Colonic mucosa (tissue), 4 donors: ENCODE measurements at regions not wholly inside any gene's neighbourhood (a gene's known extent, or its start where the extent isn't known, plus 50 kb on each side); places are given as distances from the start of the nearest gene placed in this dataset.
"Not testable (repeated sequence)": the region's sequence is repeated elsewhere in the genome, so short reads cannot be mapped to it uniquely, and the experiment has no call there.

ENCODE experiments used
- DNase-seq: peaks from one replicate; pipeline ENCODE4 v3.0.0-alpha.2; 2020
- H3K27ac ChIP-seq: fragments of 200-600 bp; one replicate; pipeline ENCODE4 v1.8.0; 2021
- H3K27me3 ChIP-seq: fragments of 200-600 bp; one replicate; pipeline ENCODE4 v1.8.0; 2021
- H3K36me3 ChIP-seq: fragments of 200-600 bp; one replicate; pipeline ENCODE4 v1.8.0; 2021
- H3K4me1 ChIP-seq: fragments of 200-600 bp; one replicate; pipeline ENCODE4 v1.8.0; 2021; ENCODE audit warnings: mild to moderate bottlenecking
- H3K4me3 ChIP-seq: fragments of 200-600 bp; one replicate; pipeline ENCODE4 v1.8.0; 2021
- H3K9ac ChIP-seq, 2 donors: one replicate each; pipeline ENCODE4 v1.7.0; 2013; ENCODE audit warnings: control low read depth in 2 of 2, low read depth in 2 of 2, low read length in 2 of 2
- H3K9me3 ChIP-seq: fragments of 200-600 bp; one replicate; pipeline ENCODE4 v1.8.0; 2021
- intact Hi-C: fragments of 100-400 bp; cut with DNase I; formaldehyde crosslinking; loops from one replicate; pipeline ENCODE4 v1.14.1; 2022
- TF ChIP-seq, protein P1 (sequence below): fragments of 200-600 bp; IDR thresholded peaks from one replicate; pipeline ENCODE4 v1.8.0; 2022; ENCODE audit warnings: antibody characterized with exemption, mild to moderate bottlenecking
- donor health status: healthy.
- donor health status: DM: no; HTN: no; CAD: no.
- donor health status: DM: no; HTN: no; CAD: no.

- Histone ChIP-seq H3K27me3 (no peaks in the 10 kb centered on the region), H3K36me3 (no peaks in the 10 kb centered on the region), H3K9ac (no peak overlapping the region), H3K27ac (no peak overlapping the region), H3K4me3 (no peak overlapping the region), H3K9me3 (no peaks in the 10 kb centered on the region), H3K4me1 (no peaks in the 10 kb centered on the region)
- intact Hi-C loops = no loop called here
- no peak for DNase-seq
- TF ChIP-seq, protein P1, sequence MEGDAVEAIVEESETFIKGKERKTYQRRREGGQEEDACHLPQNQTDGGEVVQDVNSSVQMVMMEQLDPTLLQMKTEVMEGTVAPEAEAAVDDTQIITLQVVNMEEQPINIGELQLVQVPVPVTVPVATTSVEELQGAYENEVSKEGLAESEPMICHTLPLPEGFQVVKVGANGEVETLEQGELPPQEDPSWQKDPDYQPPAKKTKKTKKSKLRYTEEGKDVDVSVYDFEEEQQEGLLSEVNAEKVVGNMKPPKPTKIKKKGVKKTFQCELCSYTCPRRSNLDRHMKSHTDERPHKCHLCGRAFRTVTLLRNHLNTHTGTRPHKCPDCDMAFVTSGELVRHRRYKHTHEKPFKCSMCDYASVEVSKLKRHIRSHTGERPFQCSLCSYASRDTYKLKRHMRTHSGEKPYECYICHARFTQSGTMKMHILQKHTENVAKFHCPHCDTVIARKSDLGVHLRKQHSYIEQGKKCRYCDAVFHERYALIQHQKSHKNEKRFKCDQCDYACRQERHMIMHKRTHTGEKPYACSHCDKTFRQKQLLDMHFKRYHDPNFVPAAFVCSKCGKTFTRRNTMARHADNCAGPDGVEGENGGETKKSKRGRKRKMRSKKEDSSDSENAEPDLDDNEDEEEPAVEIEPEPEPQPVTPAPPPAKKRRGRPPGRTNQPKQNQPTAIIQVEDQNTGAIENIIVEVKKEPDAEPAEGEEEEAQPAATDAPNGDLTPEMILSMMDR = no peak
Measured at GRCh38 chr2:122808286-122808969, 1053.0 kb downstream of the TSN start.

DNA sequence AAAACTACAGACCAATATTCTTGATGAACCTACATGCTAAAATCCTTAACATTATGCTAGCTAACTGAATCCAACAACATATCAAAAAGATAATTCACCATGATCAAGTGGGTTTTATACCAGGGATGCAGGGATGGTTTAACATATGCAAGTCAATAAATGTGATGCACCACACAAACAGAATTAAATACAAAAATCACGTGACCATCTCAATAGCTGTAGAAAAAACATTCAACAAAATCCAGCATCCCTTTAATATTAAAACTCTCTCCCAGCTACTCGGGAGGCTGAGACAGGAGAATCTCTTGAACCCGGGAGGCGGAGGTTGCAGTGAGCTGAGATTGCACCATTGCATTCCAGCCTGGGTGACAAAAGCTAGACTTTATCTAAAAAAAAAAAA, 1056.8 kb downstream of the TSN start:
- H3K27me3 ChIP-seq, H3K4me1 ChIP-seq, DNase-seq, intact Hi-C loops, H3K36me3 ChIP-seq, H3K9ac ChIP-seq, H3K4me3 ChIP-seq, H3K9me3 ChIP-seq, H3K27ac ChIP-seq: not testable (repeated sequence)

DNA sequence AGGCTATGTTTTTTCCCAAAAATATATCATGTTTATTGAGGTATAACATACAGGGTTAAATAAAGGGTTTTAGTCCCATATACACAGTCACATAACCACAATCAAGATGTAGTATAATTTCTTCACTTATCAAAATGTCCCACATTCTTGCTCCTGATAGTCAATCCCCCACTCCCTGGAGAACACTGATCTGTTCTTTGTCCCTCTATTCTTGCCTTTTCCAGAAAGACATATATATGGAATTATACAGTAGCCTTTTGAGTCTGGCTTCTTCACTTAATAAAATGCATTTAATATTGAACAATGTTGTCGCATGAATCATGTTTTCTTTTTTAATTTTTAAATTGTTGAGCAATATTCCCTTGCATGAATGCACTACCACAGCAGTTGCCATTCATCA, 1059.7 kb downstream of the TSN start:
- intact Hi-C loops = no loop called here
- Histone ChIP-seq H3K36me3 (no peaks in the 10 kb centered on the region), H3K4me3 (no peak overlapping the region), H3K27ac (no peak overlapping the region), H3K27me3 (no peaks in the 10 kb centered on the region), H3K9me3 (no peaks in the 10 kb centered on the region), H3K9ac (no peak overlapping the region), H3K4me1 (no peaks in the 10 kb centered on the region)
- TF ChIP-seq, protein P1 = no peak
- no peak for DNase-seq

- H3K9me3 ChIP-seq = no peaks in the 10 kb centered on the region
- no peaks in the 10 kb centered on the region for H3K36me3 ChIP-seq
- no peaks in the 10 kb centered on the region for H3K4me1 ChIP-seq
- H3K4me3 ChIP-seq = no peak overlapping the region
- intact Hi-C loops = no loop called here
- no peaks in the 10 kb centered on the region for H3K27me3 ChIP-seq
- no peak overlapping the region for H3K9ac ChIP-seq
- no peak for DNase-seq
- TF ChIP-seq, protein P1 = no peak
- H3K27ac ChIP-seq = no peak overlapping the region
Measured at GRCh38 chr2:122816803-122817202, 1061.4 kb downstream of the TSN start.

- DNase-seq = no peak
- Histone ChIP-seq H3K27me3 (no peaks in the 10 kb centered on the region), H3K36me3 (no peaks in the 10 kb centered on the region), H3K9ac (no peak overlapping the region), H3K27ac (no peak overlapping the region), H3K4me3 (no peak overlapping the region), H3K4me1 (no peaks in the 10 kb centered on the region), H3K9me3 (no peaks in the 10 kb centered on the region)
- TF ChIP-seq, protein P1 = no peak
- intact Hi-C loops = no loop called here
Measured at GRCh38 chr2:122822319-122822718, 1066.9 kb downstream of the TSN start.

- H3K36me3 ChIP-seq = no peaks in the 10 kb centered on the region
- H3K4me1 ChIP-seq = no peaks in the 10 kb centered on the region
- no peaks in the 10 kb centered on the region for H3K9me3 ChIP-seq
- intact Hi-C loops = no loop called here
- H3K27ac ChIP-seq = no peak overlapping the region
- no peak overlapping the region for H3K9ac ChIP-seq
- TF ChIP-seq, protein P1 = no peak
- DNase-seq = no peak
- no peak overlapping the region for H3K4me3 ChIP-seq
- H3K27me3 ChIP-seq = no peaks in the 10 kb centered on the region
Measured at GRCh38 chr2:122830157-122830556, 1074.7 kb downstream of the TSN start.
